ENCODE measurements at regions not wholly inside any gene's neighbourhood (a gene's known extent, or its start where the extent isn't known, plus 50 kb on each side); places are given as distances from the start of the nearest gene placed in this dataset.
A peak's percentile ranks its signal among the peaks of the same experiment; 100 is the strongest.

- H3K4me3 ChIP-seq (ENCODE audit: control insufficient read depth, low read depth, low read length): no peak overlapping the region
- no peak for DNase-seq (ENCODE audit: low read depth)
- TF ChIP-seq CTCF (conservative IDR thresholded peaks at IDR 0.05; ENCODE audit: control insufficient read depth, insufficient read depth, low read depth, low read length): no peak
These were observed 75.3 kb downstream of the MRPS30 start for GRCh38 chr5:44884036-44884435.

GRCh38 chr5:44885903-44886302 lies 77.2 kb downstream of the MRPS30 start:
- no peak overlapping the region for H3K4me3 ChIP-seq (ENCODE audit: control insufficient read depth, low read depth, low read length)
- TF ChIP-seq CTCF (conservative IDR thresholded peaks at IDR 0.05; ENCODE audit: control insufficient read depth, insufficient read depth, low read depth, low read length): no peak
- peak; percentile 8 for DNase-seq (ENCODE audit: low read depth)

GRCh38 chr5:44887722-44888121 lies 79.0 kb downstream of the MRPS30 start:
- DNase-seq (ENCODE audit: low read depth): no peak
- TF ChIP-seq CTCF (conservative IDR thresholded peaks at IDR 0.05; ENCODE audit: control insufficient read depth, insufficient read depth, low read depth, low read length): no peak
- H3K4me3 ChIP-seq (ENCODE audit: control insufficient read depth, low read depth, low read length): no peak overlapping the region

- TF ChIP-seq CTCF (conservative IDR thresholded peaks at IDR 0.05; ENCODE audit: control insufficient read depth, insufficient read depth, low read depth, low read length): no peak
- H3K4me3 ChIP-seq (ENCODE audit: control insufficient read depth, low read depth, low read length): no peak overlapping the region
- no peak for DNase-seq (ENCODE audit: low read depth)
These were observed 79.7 kb downstream of the MRPS30 start for GRCh38 chr5:44888435-44888834.

GRCh38 chr5:44891116-44891515 lies 82.4 kb downstream of the MRPS30 start:
- no peak for DNase-seq (ENCODE audit: low read depth)
- no peak for TF ChIP-seq CTCF (conservative IDR thresholded peaks at IDR 0.05; ENCODE audit: control insufficient read depth, insufficient read depth, low read depth, low read length)
- H3K4me3 ChIP-seq (ENCODE audit: control insufficient read depth, low read depth, low read length): no peak overlapping the region

- no peak overlapping the region for H3K4me3 ChIP-seq (ENCODE audit: control insufficient read depth, low read depth, low read length)
- TF ChIP-seq CTCF (conservative IDR thresholded peaks at IDR 0.05; ENCODE audit: control insufficient read depth, insufficient read depth, low read depth, low read length): no peak
These were observed 91.7 kb downstream of the MRPS30 start for GRCh38 chr5:44900273-44900954.

GRCh38 chr5:44907396-44907795 lies 98.6 kb downstream of the MRPS30 start:
- no peak for DNase-seq (ENCODE audit: low read depth)
- H3K4me3 ChIP-seq (ENCODE audit: control insufficient read depth, low read depth, low read length): no peak overlapping the region
- TF ChIP-seq CTCF (conservative IDR thresholded peaks at IDR 0.05; ENCODE audit: control insufficient read depth, insufficient read depth, low read depth, low read length): no peak

More at GRCh38 chr5:44900273-44900954, 91.7 kb downstream of the MRPS30 start:
- no peak for DNase-seq (ENCODE audit: low read depth)
